ENCODE measurements at regions not wholly inside any gene's neighbourhood (a gene's known extent, or its start where the extent isn't known, plus 50 kb on each side); places are given as distances from the start of the nearest gene placed in this dataset.

- no peaks in the 10 kb centered on the region for H3K36me3 ChIP-seq
- in situ Hi-C loops (cut with MboI; ENCODE audit: low sequenced_read_pairs in 4 of 4) (no loop called here), intact Hi-C loops (cut with DNase I; ENCODE audit: low total_unique reads) (no loop called here)
- ATAC-seq (no peak), DNase-seq (no peak)
- H3K9me3 ChIP-seq: no peaks in the 10 kb centered on the region
- H3K4me1 ChIP-seq: no peaks in the 10 kb centered on the region
- H3K27ac ChIP-seq: no peak overlapping the region
- peaks cover 0 to 8% (median 5%) of the 10 kb centered on the region in 3 donors for H3K27me3 ChIP-seq
- TF ChIP-seq, protein P1, sequence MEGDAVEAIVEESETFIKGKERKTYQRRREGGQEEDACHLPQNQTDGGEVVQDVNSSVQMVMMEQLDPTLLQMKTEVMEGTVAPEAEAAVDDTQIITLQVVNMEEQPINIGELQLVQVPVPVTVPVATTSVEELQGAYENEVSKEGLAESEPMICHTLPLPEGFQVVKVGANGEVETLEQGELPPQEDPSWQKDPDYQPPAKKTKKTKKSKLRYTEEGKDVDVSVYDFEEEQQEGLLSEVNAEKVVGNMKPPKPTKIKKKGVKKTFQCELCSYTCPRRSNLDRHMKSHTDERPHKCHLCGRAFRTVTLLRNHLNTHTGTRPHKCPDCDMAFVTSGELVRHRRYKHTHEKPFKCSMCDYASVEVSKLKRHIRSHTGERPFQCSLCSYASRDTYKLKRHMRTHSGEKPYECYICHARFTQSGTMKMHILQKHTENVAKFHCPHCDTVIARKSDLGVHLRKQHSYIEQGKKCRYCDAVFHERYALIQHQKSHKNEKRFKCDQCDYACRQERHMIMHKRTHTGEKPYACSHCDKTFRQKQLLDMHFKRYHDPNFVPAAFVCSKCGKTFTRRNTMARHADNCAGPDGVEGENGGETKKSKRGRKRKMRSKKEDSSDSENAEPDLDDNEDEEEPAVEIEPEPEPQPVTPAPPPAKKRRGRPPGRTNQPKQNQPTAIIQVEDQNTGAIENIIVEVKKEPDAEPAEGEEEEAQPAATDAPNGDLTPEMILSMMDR (IDR thresholded peaks at IDR 0.05 in 4 of 5, conservative IDR thresholded peaks at IDR 0.05 in 1 of 5): no peak
- no peak for TF ChIP-seq POLR2A (IDR thresholded peaks at IDR 0.05)
- no peak overlapping the region for H3K4me3 ChIP-seq
Observed at GRCh38 chr1:36612881-36613280, 130.2 kb upstream of the CSF3R start.

DNA sequence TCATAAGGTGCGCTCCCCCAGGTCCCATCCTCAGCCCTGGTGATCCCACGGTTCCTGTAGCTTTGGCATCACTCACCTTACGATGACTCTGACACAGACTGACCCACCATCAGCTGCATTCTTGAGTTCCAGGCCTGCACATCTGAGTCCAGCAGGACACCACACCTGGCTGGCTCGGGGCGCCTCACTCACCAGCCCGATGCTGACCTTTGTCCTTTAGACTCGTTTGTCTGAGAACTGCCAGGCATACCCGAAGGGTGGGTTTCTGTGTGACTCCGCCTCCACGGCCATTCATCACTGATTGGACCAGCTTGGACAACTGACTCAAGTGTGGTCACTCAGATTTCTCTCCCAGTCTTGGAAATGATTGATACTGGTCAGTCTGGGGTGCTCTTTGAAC is 129.4 kb upstream of the CSF3R start:
- no peak overlapping the region for H3K27ac ChIP-seq
- H3K9me3 ChIP-seq: no peaks in the 10 kb centered on the region
- no peak for DNase-seq
- no peaks in the 10 kb centered on the region for H3K36me3 ChIP-seq
- no peak for ATAC-seq
- peaks cover 0 to 8% (median 5%) of the 10 kb centered on the region in 3 donors for H3K27me3 ChIP-seq
- no peak for TF ChIP-seq POLR2A (IDR thresholded peaks at IDR 0.05)
- TF ChIP-seq, protein P1 (IDR thresholded peaks at IDR 0.05 in 4 of 5, conservative IDR thresholded peaks at IDR 0.05 in 1 of 5): no peak
- intact Hi-C loops (cut with DNase I; ENCODE audit: low total_unique reads): no loop called here
- H3K4me3 ChIP-seq: no peak overlapping the region
- H3K4me1 ChIP-seq: no peaks in the 10 kb centered on the region
- in situ Hi-C loops (cut with MboI; ENCODE audit: low sequenced_read_pairs in 4 of 4): no loop called here

DNA sequence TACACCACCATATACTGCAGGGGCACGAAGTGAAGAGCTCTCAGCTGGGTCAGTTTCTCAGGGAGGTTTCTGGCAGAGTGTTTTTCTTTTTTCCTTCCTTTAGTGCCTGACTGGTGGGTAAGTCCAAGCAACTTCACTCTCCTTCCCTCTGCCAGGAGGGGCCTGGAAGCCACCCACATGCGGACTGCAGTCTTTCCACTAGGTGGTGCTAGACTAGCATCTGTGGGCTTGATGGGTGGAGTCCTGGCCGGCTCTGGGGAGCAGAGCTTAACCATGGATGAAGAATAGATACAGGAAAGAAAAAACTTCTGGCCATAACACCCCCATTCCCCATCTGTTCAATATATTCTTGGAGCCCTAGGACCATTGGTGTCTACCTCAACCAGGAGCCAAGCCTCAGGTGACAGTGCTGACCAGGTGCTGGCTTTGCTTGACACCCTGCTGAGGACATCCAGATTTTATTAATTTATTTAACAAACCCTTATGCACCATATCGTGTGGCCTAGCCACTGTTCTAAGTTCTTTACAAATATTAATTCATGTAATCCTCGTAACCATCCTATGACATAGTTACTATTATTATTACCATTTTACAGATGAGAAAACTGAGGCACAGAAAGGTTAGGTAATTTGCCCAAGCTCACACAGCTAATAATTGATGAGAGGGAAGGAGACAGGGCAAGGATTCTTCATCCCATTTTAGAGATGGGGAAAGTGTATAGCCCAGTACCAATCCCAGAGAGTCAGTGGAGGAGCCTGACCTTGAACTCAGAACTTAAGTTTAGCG is 126.7 kb upstream of the CSF3R start:
- Histone ChIP-seq H3K4me3 (no peak overlapping the region), H3K27me3 (peaks cover 0 to 8% (median 5%) of the 10 kb centered on the region in 3 donors), H3K4me1 (no peaks in the 10 kb centered on the region), H3K36me3 (no peaks in the 10 kb centered on the region), H3K27ac (no peak overlapping the region), H3K9me3 (no peaks in the 10 kb centered on the region)
- DNase-seq (no peak), ATAC-seq (no peak)
- intact Hi-C loops (cut with DNase I; ENCODE audit: low total_unique reads) (no loop called here), in situ Hi-C loops (cut with MboI; ENCODE audit: low sequenced_read_pairs in 4 of 4) (no loop called here)
- TF ChIP-seq POLR2A (IDR thresholded peaks at IDR 0.05): no peak
- TF ChIP-seq, protein P1 (IDR thresholded peaks at IDR 0.05 in 4 of 5, conservative IDR thresholded peaks at IDR 0.05 in 1 of 5): no peak

GRCh38 chr1:36608272-36608671 is 125.6 kb upstream of the CSF3R start:
- intact Hi-C loops (cut with DNase I; ENCODE audit: low total_unique reads) (no loop called here), in situ Hi-C loops (cut with MboI; ENCODE audit: low sequenced_read_pairs in 4 of 4) (no loop called here)
- no peak for TF ChIP-seq POLR2A (IDR thresholded peaks at IDR 0.05)
- TF ChIP-seq, protein P1 (IDR thresholded peaks at IDR 0.05 in 4 of 5, conservative IDR thresholded peaks at IDR 0.05 in 1 of 5): no peak
- Histone ChIP-seq H3K4me1 (no peaks in the 10 kb centered on the region), H3K36me3 (no peaks in the 10 kb centered on the region), H3K27ac (no peak overlapping the region), H3K27me3 (peaks cover 0 to 10% (median 5%) of the 10 kb centered on the region in 3 donors), H3K9me3 (no peaks in the 10 kb centered on the region), H3K4me3 (no peak overlapping the region)
- no peak for DNase-seq
- no peak for ATAC-seq

Measured in gastrocnemius medialis (tissue), 4 donors.